Keratinocyte (primary cell): ENCODE measurements at regions not wholly inside any gene's neighbourhood (a gene's known extent, or its start where the extent isn't known, plus 50 kb on each side); places are given as distances from the start of the nearest gene placed in this dataset.

Experiments
- DNase-seq: peaks from one replicate; pipeline ENCODE4 v3.0.0-alpha.2; 2011; ENCODE audit warnings: low read depth, missing footprints, low spot score
- FAIRE-seq: peaks from 2 replicates; lab custom pipeline; 2011; peaks lifted over from hg19 to GRCh38; lab: Jason Lieb, UNC
- H2AFZ ChIP-seq: 2 replicates; pipeline ENCODE4 v1.6.0; 2012; ENCODE audit warnings: low read length, control low read depth, inconsistent platforms; ENCODE audit not compliant: control insufficient read depth
- H3K27ac ChIP-seq: 2 replicates; pipeline ENCODE4 v1.5.1; 2011; ENCODE audit warnings: low read length; ENCODE audit not compliant: control insufficient read depth, insufficient read depth
- H3K27me3 ChIP-seq: 3 replicates; pipeline ENCODE4 v1.6.0; 2011; ENCODE audit warnings: low read length; ENCODE audit not compliant: control insufficient read depth, insufficient read depth; ENCODE audit errors: extremely low read depth
- H3K36me3 ChIP-seq, 2 experiments: 2 replicates in 1 of 2; 3 replicates in 1 of 2; pipeline ENCODE4 v1.5.1; 2011; ENCODE audit warnings: low read length in 2 of 2, mild to moderate bottlenecking in 1 of 2; ENCODE audit not compliant: control insufficient read depth in 2 of 2, insufficient read depth in 2 of 2; ENCODE audit errors: extremely low read depth in 1 of 2
- H3K4me1 ChIP-seq: 3 replicates; pipeline ENCODE4 v1.5.1; 2011; ENCODE audit warnings: low read length; ENCODE audit not compliant: control insufficient read depth, insufficient read depth; ENCODE audit errors: extremely low read depth
- H3K4me2 ChIP-seq: 3 replicates; pipeline ENCODE4 v1.6.0; 2011; ENCODE audit warnings: low read depth, low read length; ENCODE audit not compliant: control insufficient read depth, insufficient read depth; ENCODE audit errors: extremely low read depth
- H3K4me3 ChIP-seq, 3 experiments: fragments of 200-600 bp in 1 of 3; sonication (generic) in 1 of 3; 2 replicates in 2 of 3; 3 replicates in 1 of 3; pipeline ENCODE4 v1.5.1; 2011 to 2016; ENCODE audit warnings: low read length in 3 of 3, mild to moderate bottlenecking in 3 of 3, control low read depth in 2 of 3, inconsistent platforms in 1 of 3, low read depth in 1 of 3, mixed read lengths in 1 of 3, mixed run types in 1 of 3, moderate library complexity in 1 of 3; ENCODE audit not compliant: control insufficient read depth in 2 of 3, insufficient read depth in 2 of 3; ENCODE audit errors: extremely low read depth in 1 of 3
- H3K79me2 ChIP-seq: 2 replicates; pipeline ENCODE4 v1.6.0; 2012; ENCODE audit warnings: low read length; ENCODE audit not compliant: control insufficient read depth, insufficient read depth
- H3K9ac ChIP-seq: 3 replicates; pipeline ENCODE4 v1.6.0; 2011; ENCODE audit warnings: low read length; ENCODE audit not compliant: control insufficient read depth, insufficient read depth; ENCODE audit errors: extremely low read depth
- H3K9me1 ChIP-seq: 3 replicates; pipeline ENCODE4 v1.6.0; 2011; ENCODE audit warnings: low read length; ENCODE audit not compliant: control insufficient read depth, insufficient read depth; ENCODE audit errors: extremely low read depth
- H3K9me3 ChIP-seq: 2 replicates; pipeline ENCODE4 v1.5.1; 2012; ENCODE audit warnings: low read depth, low read length; ENCODE audit not compliant: control insufficient read depth
- H4K20me1 ChIP-seq: 3 replicates; pipeline ENCODE4 v1.6.0; 2011; ENCODE audit warnings: low read length; ENCODE audit not compliant: control insufficient read depth, insufficient read depth; ENCODE audit errors: extremely low read depth
- CTCF ChIP-seq, 3 experiments: IDR thresholded peaks in 1 of 3; conservative IDR thresholded peaks in 1 of 3; optimal IDR thresholded peaks in 1 of 3; 2 replicates in 2 of 3; 3 replicates in 1 of 3; pipeline versions ENCODE3 to v1.5.1; 2011; ENCODE audit warnings: low read length in 3 of 3, mild to moderate bottlenecking in 3 of 3, moderate library complexity in 2 of 3, control low read depth in 1 of 3, inconsistent platforms in 1 of 3; ENCODE audit not compliant: insufficient read depth in 2 of 3; ENCODE audit errors: extremely low read depth in 1 of 3
- EZH2 ChIP-seq: IDR thresholded peaks from one replicate; pipeline ENCODE4 v1.6.1; 2012; ENCODE audit warnings: inconsistent platforms, mild to moderate bottlenecking, low read length, moderate library complexity
- dilution Hi-C: fragments of 300-500 bp; cut with MboI; formaldehyde crosslinking; loops from one replicate; pipeline ENCODE4 v1.7.0; 2020; ENCODE audit warnings: low sequenced_read_pairs; ENCODE audit not compliant: extremely low pct_ligation_motif_present

- no peaks in the 10 kb centered on the region for H3K79me2 ChIP-seq
- no peak overlapping the region for H3K9ac ChIP-seq
- H3K36me3 ChIP-seq: no peaks in the 10 kb centered on the region
- H3K4me2 ChIP-seq: no peak overlapping the region
- dilution Hi-C loops: no loop called here
- H4K20me1 ChIP-seq: no peaks in the 10 kb centered on the region
- DNase-seq (no peak), FAIRE-seq (no peak)
- no peaks in the 10 kb centered on the region for H3K9me1 ChIP-seq
- TF ChIP-seq EZH2 (no peak), CTCF (optimal IDR thresholded peaks at IDR 0.05 in 1 of 3, IDR thresholded peaks at IDR 0.05 in 1 of 3, conservative IDR thresholded peaks at IDR 0.05 in 1 of 3; ENCODE audit: extremely low read depth in 1 of 3, insufficient read depth in 2 of 3, low read length in 3 of 3) (no peak)
- H3K27me3 ChIP-seq: no peaks in the 10 kb centered on the region
- no peaks in the 10 kb centered on the region for H3K4me1 ChIP-seq
- H2AFZ ChIP-seq: no peak overlapping the region
- no peak overlapping the region for H3K27ac ChIP-seq
- no peak overlapping the region for H3K4me3 ChIP-seq
- no peaks in the 10 kb centered on the region for H3K9me3 ChIP-seq
Measured at GRCh38 chr11:105401269-105401809, 208.5 kb upstream of the GRIA4 start.

DNA sequence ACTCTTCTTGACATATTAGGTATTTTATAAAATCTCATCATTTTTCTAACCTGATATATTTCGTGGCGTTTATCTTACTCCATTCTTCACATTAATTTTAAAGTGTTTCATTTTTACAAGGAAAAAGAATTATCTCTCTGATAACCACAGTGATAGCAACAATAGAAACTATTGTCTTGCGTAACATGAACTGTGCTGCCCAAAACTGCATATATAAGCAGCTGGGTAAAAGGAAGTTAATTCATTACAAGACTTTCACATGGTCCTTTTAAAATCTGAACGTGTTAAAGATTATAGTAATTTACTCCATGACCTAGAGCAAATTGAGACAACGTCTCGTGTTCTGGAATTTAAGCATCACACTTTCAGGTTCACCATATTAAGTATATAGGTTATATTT lies 210.4 kb upstream of the GRIA4 start:
- Histone ChIP-seq H3K36me3 (no peaks in the 10 kb centered on the region), H3K27me3 (no peaks in the 10 kb centered on the region), H4K20me1 (no peaks in the 10 kb centered on the region), H2AFZ (no peak overlapping the region), H3K4me1 (no peaks in the 10 kb centered on the region), H3K9me1 (no peaks in the 10 kb centered on the region), H3K4me3 (no peak overlapping the region), H3K27ac (no peak overlapping the region), H3K9me3 (no peaks in the 10 kb centered on the region), H3K4me2 (no peak overlapping the region), H3K79me2 (no peaks in the 10 kb centered on the region), H3K9ac (no peak overlapping the region)
- DNase-seq (no peak), FAIRE-seq (no peak)
- no peak for TF ChIP-seq CTCF (optimal IDR thresholded peaks at IDR 0.05 in 1 of 3, IDR thresholded peaks at IDR 0.05 in 1 of 3, conservative IDR thresholded peaks at IDR 0.05 in 1 of 3; ENCODE audit: extremely low read depth in 1 of 3, insufficient read depth in 2 of 3, low read length in 3 of 3)
- TF ChIP-seq EZH2: no peak
- dilution Hi-C loops: no loop called here
